ENCODE measurements at regions not wholly inside any gene's neighbourhood (a gene's known extent, or its start where the extent isn't known, plus 50 kb on each side); places are given as distances from the start of the nearest gene placed in this dataset.

- TF ChIP-seq CTCF (conservative IDR thresholded peaks at IDR 0.05) (no peak), EZH2 (IDR thresholded peaks at IDR 0.05; ENCODE audit: low read depth) (no peak)
- no peaks in the 10 kb centered on the region for H4K20me1 ChIP-seq (ENCODE audit: insufficient read depth)
- H3K36me3 ChIP-seq (ENCODE audit: low read depth) = no peaks in the 10 kb centered on the region
- no peaks in the 10 kb centered on the region for H3K4me1 ChIP-seq (replicated peaks; ENCODE audit: insufficient read depth)
- intact Hi-C loops (cut with micrococcal nuclease; ENCODE audit: unreplicated experiment) = no loop called here
- no peak overlapping the region for H3K4me3 ChIP-seq
- DNase-seq = no peak
- no TSS peak for BruUV-seq (replicated peaks)
- no peaks in the 10 kb centered on the region for H3K9me3 ChIP-seq (ENCODE audit: insufficient read depth, low read depth)
- POLR2A ChIA-PET (ENCODE audit: unreplicated experiment) = no interaction called here
- no peaks in the 10 kb centered on the region for H3F3A ChIP-seq (ENCODE audit: insufficient read depth, low read depth)
- H3K27me3 ChIP-seq (ENCODE audit: insufficient read depth, low read depth) = no peaks in the 10 kb centered on the region
- CTCF ChIA-PET = no interaction called here
- no peak overlapping the region for H3K4me2 ChIP-seq
- no peaks in the 10 kb centered on the region for H3K79me2 ChIP-seq (ENCODE audit: low read depth)
- no peak overlapping the region for H2AFZ ChIP-seq
- H3K9me2 ChIP-seq (ENCODE audit: insufficient read depth) = no peaks in the 10 kb centered on the region
- H3K27ac ChIP-seq = no peak overlapping the region
Measured at GRCh38 chr1:181898773-181899172, 162.7 kb downstream of the ZNF648 start.

- BruUV-seq (replicated peaks) = no TSS peak
- no peaks in the 10 kb centered on the region for H4K20me1 ChIP-seq (ENCODE audit: insufficient read depth)
- intact Hi-C loops (cut with micrococcal nuclease; ENCODE audit: unreplicated experiment) = no loop called here
- H3K4me2 ChIP-seq = no peak overlapping the region
- H3K4me3 ChIP-seq = no peak overlapping the region
- no peak overlapping the region for H3K27ac ChIP-seq
- H3K4me1 ChIP-seq (replicated peaks; ENCODE audit: insufficient read depth) = no peaks in the 10 kb centered on the region
- no peaks in the 10 kb centered on the region for H3K36me3 ChIP-seq (ENCODE audit: low read depth)
- TF ChIP-seq CTCF (conservative IDR thresholded peaks at IDR 0.05) (no peak), EZH2 (IDR thresholded peaks at IDR 0.05; ENCODE audit: low read depth) (no peak)
- no peak overlapping the region for H2AFZ ChIP-seq
- no peaks in the 10 kb centered on the region for H3K79me2 ChIP-seq (ENCODE audit: low read depth)
- no peaks in the 10 kb centered on the region for H3K9me3 ChIP-seq (ENCODE audit: insufficient read depth, low read depth)
- no peak for DNase-seq
- ChIA-PET CTCF (no interaction called here), POLR2A (ENCODE audit: unreplicated experiment) (no interaction called here)
- no peaks in the 10 kb centered on the region for H3K9me2 ChIP-seq (ENCODE audit: insufficient read depth)
- H3F3A ChIP-seq (ENCODE audit: insufficient read depth, low read depth) = no peaks in the 10 kb centered on the region
- H3K27me3 ChIP-seq (ENCODE audit: insufficient read depth, low read depth) = no peaks in the 10 kb centered on the region
Measured at GRCh38 chr1:181896824-181897223, 164.7 kb downstream of the ZNF648 start.

- ChIA-PET CTCF (no interaction called here), POLR2A (ENCODE audit: unreplicated experiment) (no interaction called here)
- H4K20me1 ChIP-seq (ENCODE audit: insufficient read depth) = no peaks in the 10 kb centered on the region
Measured at GRCh38 chr1:181894439-181894859, 167.1 kb downstream of the ZNF648 start.

More at GRCh38 chr1:181894439-181894859, 167.1 kb downstream of the ZNF648 start:
- Histone ChIP-seq H3K27me3 (ENCODE audit: insufficient read depth, low read depth) (no peaks in the 10 kb centered on the region), H2AFZ (no peak overlapping the region), H3K4me3 (no peak overlapping the region), H3K9me3 (ENCODE audit: insufficient read depth, low read depth) (no peaks in the 10 kb centered on the region), H3K27ac (no peak overlapping the region), H3K9me2 (ENCODE audit: insufficient read depth) (no peaks in the 10 kb centered on the region), H3K4me2 (no peak overlapping the region), H3F3A (ENCODE audit: insufficient read depth, low read depth) (no peaks in the 10 kb centered on the region), H3K36me3 (ENCODE audit: low read depth) (no peaks in the 10 kb centered on the region), H3K79me2 (ENCODE audit: low read depth) (no peaks in the 10 kb centered on the region), H3K4me1 (replicated peaks; ENCODE audit: insufficient read depth) (no peaks in the 10 kb centered on the region)
- no peak for DNase-seq
- no TSS peak for BruUV-seq (replicated peaks)
- intact Hi-C loops (cut with micrococcal nuclease; ENCODE audit: unreplicated experiment) = no loop called here
- TF ChIP-seq EZH2 (IDR thresholded peaks at IDR 0.05; ENCODE audit: low read depth) = no peak
- no peak for TF ChIP-seq CTCF (conservative IDR thresholded peaks at IDR 0.05)
